ENCODE measurements at regions not wholly inside any gene's neighbourhood (a gene's known extent, or its start where the extent isn't known, plus 50 kb on each side); places are given as distances from the start of the nearest gene placed in this dataset.

DNA sequence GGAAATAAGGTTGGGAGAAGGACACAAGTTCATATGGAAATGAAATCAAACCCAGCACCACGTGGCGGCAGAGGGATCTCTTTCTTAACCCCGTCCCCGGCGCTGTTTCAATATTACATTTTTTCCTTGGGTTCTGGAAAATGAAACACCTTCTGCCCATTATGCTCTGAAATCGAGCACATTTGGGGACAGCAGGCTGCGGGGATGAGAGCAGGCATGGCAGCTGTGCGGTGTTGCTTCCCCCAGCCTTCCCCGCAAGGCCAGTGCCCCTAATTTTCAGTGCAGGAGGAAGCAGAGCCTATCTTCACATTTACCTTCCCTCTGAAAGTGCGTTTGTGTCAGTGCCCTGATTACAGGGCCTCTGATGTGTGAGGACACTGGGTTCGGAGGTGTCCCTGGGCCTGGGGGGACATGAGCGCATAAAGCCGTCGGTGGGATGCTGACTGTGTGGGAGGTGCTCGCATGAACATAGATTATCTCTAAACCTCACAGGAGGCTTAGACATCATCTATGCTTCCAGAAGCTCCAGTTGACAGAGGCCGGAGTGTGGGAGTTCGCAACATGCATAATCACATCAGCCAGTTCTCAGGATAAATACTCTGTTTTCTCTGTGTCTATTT, 921.3 kb downstream of the BRD1 start:
- H3K27me3 ChIP-seq (replicated peaks; ENCODE audit: control insufficient read depth, insufficient read depth, low read length) = no peaks in the 10 kb centered on the region
- no peak overlapping the region for H3K4me3 ChIP-seq (replicated peaks; ENCODE audit: low read depth, low read length)
- TF ChIP-seq, protein P1, sequence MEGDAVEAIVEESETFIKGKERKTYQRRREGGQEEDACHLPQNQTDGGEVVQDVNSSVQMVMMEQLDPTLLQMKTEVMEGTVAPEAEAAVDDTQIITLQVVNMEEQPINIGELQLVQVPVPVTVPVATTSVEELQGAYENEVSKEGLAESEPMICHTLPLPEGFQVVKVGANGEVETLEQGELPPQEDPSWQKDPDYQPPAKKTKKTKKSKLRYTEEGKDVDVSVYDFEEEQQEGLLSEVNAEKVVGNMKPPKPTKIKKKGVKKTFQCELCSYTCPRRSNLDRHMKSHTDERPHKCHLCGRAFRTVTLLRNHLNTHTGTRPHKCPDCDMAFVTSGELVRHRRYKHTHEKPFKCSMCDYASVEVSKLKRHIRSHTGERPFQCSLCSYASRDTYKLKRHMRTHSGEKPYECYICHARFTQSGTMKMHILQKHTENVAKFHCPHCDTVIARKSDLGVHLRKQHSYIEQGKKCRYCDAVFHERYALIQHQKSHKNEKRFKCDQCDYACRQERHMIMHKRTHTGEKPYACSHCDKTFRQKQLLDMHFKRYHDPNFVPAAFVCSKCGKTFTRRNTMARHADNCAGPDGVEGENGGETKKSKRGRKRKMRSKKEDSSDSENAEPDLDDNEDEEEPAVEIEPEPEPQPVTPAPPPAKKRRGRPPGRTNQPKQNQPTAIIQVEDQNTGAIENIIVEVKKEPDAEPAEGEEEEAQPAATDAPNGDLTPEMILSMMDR (IDR thresholded peaks at IDR 0.05; ENCODE audit: insufficient read depth, low read length, poor library complexity, severe bottlenecking) = no peak
- no peak for DNase-seq (ENCODE audit: extremely low read depth, insufficient read length)
- no peaks in the 10 kb centered on the region for H3K36me3 ChIP-seq (ENCODE audit: control insufficient read depth, insufficient read depth, low read length)

DNA sequence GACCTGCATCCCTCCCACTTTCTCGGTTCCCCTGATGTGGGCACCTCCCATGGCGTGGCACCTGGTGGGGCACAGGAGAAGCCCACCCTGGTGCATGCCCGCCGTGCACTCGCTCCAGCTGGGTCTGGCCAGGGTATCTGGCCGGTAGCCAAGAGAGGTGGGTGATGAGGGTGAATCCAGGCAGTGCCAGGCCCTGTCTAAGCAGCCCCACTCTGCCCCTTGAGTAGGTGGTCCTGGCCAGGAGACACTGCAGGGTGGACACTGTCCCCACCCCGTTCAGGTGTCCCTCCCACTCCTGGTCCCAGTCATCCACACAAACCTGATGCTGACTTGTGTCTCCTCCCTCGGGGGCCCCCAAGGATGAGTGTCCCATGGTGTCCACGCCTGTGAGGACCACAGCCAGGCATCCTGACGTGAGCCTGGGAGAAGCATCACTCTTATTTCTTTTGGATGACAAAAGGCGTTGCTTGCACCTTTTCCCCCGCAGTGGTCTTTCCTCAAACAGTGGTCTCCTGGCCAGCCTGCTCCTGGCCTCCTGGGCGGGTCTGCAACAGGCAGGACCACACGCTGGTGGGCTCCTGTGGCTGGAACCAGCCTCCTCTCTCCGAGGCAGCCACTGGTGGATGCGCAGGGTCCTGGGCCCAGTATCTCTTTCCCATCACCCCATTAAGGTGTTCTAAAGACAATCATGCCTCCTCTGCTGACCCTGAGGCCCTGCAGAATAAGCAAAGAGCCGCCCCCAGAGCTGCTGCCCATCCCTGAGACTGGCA, 922.3 kb downstream of the BRD1 start:
- Histone ChIP-seq H3K36me3 (ENCODE audit: control insufficient read depth, insufficient read depth, low read length) (no peaks in the 10 kb centered on the region), H3K4me3 (replicated peaks; ENCODE audit: low read depth, low read length) (no peak overlapping the region), H3K27me3 (replicated peaks; ENCODE audit: control insufficient read depth, insufficient read depth, low read length) (no peaks in the 10 kb centered on the region)
- no peak for DNase-seq (ENCODE audit: extremely low read depth, insufficient read length)
- TF ChIP-seq, protein P1 (IDR thresholded peaks at IDR 0.05; ENCODE audit: insufficient read depth, low read length, poor library complexity, severe bottlenecking) = no peak

DNA sequence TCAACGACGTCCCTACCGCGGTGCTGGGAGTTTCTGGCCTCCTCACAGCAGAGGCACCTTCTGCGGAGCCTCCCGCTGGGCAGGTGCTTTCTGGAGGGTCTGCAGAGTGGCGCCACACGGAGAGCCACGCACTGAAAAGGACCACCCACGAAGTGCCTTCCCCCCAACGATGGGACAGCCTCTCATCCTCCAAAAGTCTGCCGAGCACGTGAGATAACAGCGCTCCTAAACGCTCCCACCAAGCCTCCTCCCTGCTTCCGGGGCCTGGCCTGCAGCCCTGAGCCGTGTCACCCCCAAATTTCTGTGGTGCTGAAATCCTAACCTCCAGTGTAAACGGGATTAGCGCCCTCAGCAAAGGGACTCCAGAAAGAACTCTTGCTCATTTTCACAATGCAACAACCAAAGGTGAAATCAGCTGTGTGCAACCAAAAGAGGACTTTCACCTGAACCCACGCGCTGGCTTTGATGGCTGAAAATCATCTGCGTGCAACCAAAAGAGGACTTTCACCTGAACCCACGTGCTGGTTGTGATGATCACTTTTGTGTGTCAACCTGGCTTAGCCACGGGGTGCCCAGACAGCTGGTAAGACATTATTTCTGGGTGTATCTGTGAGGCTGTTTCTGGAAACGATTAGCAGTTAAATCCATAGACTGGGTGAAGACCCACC, 924.6 kb downstream of the BRD1 start:
- H3K4me3 ChIP-seq (replicated peaks; ENCODE audit: low read depth, low read length) = no peak overlapping the region
- no peaks in the 10 kb centered on the region for H3K27me3 ChIP-seq (replicated peaks; ENCODE audit: control insufficient read depth, insufficient read depth, low read length)
- no peaks in the 10 kb centered on the region for H3K36me3 ChIP-seq (ENCODE audit: control insufficient read depth, insufficient read depth, low read length)
- DNase-seq (ENCODE audit: extremely low read depth, insufficient read length) = no peak
- TF ChIP-seq, protein P1 (IDR thresholded peaks at IDR 0.05; ENCODE audit: insufficient read depth, low read length, poor library complexity, severe bottlenecking) = no peak

DNA sequence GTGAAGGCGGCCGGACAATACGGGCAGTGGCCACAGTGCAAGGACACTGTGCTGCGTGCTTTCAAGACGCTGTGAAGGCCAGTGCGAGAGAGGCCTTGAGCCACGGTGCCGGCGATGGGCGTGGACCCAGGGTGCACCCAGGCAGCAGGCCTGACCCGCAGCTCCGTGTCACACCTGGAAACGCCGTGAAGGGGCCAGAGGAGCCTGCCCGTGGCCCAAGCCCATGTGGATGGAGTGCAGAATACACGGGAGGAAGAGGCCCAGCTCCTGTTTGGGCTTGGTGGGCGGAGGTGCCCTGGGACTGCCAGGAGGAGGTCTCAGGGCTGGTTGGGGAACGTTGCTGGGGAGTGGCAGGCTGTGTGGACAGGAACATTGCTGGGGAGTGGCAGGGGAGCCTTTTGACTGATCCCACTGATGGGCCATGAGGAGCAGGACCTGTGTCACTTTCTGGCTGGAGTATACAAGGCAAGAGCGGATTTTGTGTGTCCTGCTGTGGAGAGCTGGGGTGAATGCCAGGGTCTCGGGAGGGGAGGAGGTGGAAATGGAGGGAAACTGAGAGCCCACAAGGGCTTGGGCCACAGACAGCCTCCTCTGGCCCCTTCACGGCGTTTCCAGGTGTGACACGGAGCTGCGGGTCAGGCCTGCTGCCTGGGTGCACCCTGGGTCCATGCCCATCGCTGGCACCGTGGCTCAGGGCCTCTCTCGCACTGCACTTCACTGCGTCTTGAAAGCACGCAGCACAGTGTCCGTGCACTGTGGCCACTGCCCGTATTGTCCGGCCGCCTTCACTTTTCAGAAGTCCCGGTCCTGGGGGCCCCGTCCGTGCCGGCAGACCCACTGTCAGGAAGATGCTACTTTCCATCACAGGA, 925.4 kb downstream of the BRD1 start:
- TF ChIP-seq, protein P1 (IDR thresholded peaks at IDR 0.05; ENCODE audit: insufficient read depth, low read length, poor library complexity, severe bottlenecking) = no peak
- no peaks in the 10 kb centered on the region for H3K36me3 ChIP-seq (ENCODE audit: control insufficient read depth, insufficient read depth, low read length)
- DNase-seq (ENCODE audit: extremely low read depth, insufficient read length) = no peak
- H3K4me3 ChIP-seq (replicated peaks; ENCODE audit: low read depth, low read length) = no peak overlapping the region
- H3K27me3 ChIP-seq (replicated peaks; ENCODE audit: control insufficient read depth, insufficient read depth, low read length) = no peaks in the 10 kb centered on the region

DNA sequence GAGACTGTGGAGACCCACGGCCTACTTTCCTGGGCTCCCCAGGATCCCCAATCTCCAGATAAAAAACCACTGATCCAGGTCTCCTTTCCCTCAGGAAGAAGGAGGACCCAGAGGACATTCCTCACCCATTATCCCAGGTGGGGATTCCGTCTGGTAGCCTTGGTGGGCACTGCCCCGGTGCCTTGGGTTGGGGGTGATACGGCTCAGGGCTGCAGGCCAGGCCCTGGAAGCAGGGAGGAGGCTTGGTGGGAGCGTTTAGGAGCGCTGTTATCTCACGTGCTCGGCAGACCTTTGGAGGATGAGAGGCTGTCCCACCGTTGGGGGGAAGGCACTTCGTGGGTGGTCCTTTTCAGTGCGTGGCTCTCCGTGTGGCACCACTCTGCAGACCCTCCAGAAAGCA, 926.3 kb downstream of the BRD1 start:
- H3K27me3 ChIP-seq (replicated peaks; ENCODE audit: control insufficient read depth, insufficient read depth, low read length) = no peaks in the 10 kb centered on the region
- H3K36me3 ChIP-seq (ENCODE audit: control insufficient read depth, insufficient read depth, low read length) = no peaks in the 10 kb centered on the region
- H3K4me3 ChIP-seq (replicated peaks; ENCODE audit: low read depth, low read length) = no peak overlapping the region
- no peak for DNase-seq (ENCODE audit: extremely low read depth, insufficient read length)
- TF ChIP-seq, protein P1 (IDR thresholded peaks at IDR 0.05; ENCODE audit: insufficient read depth, low read length, poor library complexity, severe bottlenecking) = no peak
